ENCODE measurements at regions not wholly inside any gene's neighbourhood (a gene's known extent, or its start where the extent isn't known, plus 50 kb on each side); places are given as distances from the start of the nearest gene placed in this dataset.

GRCh38 chr10:2476218-2476811 is 591.0 kb upstream of the PFKP start:
- in situ Hi-C loops (cut with MboI; ENCODE audit: low sequenced_read_pairs) = no loop called here

DNA sequence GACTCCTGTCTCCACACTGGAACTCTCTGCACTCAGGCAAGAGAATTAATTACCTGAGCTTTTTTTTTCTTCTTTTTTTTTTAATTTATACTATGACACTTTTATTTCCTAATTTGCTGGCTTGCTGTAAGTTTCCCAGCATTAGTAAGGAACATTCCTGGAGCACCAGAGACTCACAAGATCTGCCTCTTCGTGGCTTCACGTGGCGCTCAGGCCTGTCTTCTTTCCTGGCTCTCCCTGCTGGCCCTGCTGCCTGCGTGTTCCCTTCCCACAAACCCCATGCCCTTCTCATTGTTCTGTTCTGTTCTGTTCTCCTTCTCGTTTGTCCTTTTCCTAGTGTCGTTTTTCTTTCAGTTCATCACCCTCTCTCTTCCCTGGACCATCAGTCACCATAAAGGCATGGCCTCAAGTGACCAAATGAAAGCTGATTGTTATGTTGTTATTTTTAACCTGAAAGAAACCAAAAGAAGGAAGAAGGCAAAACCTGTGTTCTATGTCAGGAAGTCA is 591.6 kb upstream of the PFKP start:
- in situ Hi-C loops (cut with MboI; ENCODE audit: low sequenced_read_pairs) = no loop called here

DNA sequence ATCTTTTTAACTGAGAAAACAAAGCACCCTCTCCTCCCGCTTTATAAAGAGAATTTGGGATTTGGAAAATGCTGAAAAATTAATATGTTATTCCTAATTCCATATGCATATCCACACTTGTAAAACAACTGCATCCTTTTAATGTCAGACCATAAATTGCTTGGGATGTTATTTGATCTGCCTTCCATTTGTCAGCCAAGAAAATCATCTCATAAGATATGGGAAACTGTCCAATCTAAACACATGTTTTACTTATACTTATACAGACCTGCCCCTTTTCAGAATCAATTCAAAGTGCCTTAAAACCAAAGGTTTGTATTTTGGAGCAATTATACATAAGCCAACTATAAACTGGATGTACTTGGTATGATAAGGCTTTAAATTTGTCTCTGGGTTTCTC is 595.5 kb upstream of the PFKP start:
- in situ Hi-C loops (cut with MboI; ENCODE audit: low sequenced_read_pairs) = no loop called here

- in situ Hi-C loops (cut with MboI; ENCODE audit: low sequenced_read_pairs) = no loop called here
Measured at GRCh38 chr10:2469802-2470201, 597.5 kb upstream of the PFKP start.

DNA sequence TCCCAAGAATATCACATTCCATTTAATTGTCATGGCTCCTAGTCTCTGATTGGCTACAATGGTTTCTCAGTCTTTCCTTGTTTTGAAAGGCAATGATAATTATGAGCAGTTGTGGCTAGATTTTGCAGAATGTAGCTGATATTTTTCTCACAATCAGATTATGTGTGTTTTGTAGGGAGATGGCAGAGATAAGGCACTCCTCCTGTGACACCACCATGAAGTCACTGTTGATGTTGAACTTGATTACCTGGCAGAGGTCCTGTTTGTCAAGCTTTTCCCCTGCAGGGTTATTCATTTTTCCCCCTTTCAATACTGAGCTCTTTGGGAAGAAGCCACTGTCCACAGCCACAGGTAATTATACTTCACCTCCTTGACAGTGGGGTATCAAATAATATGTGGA is 602.9 kb upstream of the PFKP start:
- in situ Hi-C loops (cut with MboI; ENCODE audit: low sequenced_read_pairs) = no loop called here

GRCh38 chr10:2463316-2463715 is 604.0 kb upstream of the PFKP start:
- in situ Hi-C loops (cut with MboI; ENCODE audit: low sequenced_read_pairs) = no loop called here

GRCh38 chr10:2462581-2462980 is 604.8 kb upstream of the PFKP start:
- in situ Hi-C loops (cut with MboI; ENCODE audit: low sequenced_read_pairs) = no loop called here

GRCh38 chr10:2460812-2461211 is 606.5 kb upstream of the PFKP start:
- in situ Hi-C loops (cut with MboI; ENCODE audit: low sequenced_read_pairs) = no loop called here

DNA sequence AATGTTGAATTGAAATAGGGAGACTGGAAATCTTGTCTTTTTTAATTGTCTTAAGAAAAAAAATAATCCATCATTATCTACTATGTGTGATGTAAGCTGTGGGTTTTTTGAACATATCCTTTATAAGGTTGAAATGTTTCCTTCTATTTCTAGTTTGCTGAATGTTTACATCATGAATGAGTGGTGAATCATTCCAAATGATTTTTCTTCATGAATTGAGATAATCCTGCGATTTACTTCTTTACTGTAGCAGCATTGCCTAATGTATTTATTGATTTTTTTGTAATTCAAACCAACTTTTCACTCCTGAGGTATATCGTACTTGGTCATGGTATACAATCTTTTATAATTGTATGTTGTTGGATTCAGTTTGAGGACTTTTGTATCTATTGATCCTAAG is 607.6 kb upstream of the PFKP start:
- in situ Hi-C loops (cut with MboI; ENCODE audit: low sequenced_read_pairs) = no loop called here

GRCh38 chr10:2456834-2457233 is 610.5 kb upstream of the PFKP start:
- in situ Hi-C loops (cut with MboI; ENCODE audit: low sequenced_read_pairs) = no loop called here

GRCh38 chr10:2445370-2445769 is 622.0 kb upstream of the PFKP start:
- in situ Hi-C loops (cut with MboI; ENCODE audit: low sequenced_read_pairs) = no loop called here

GRCh38 chr10:2439983-2440382 is 627.4 kb upstream of the PFKP start:
- in situ Hi-C loops (cut with MboI; ENCODE audit: low sequenced_read_pairs) = no loop called here

DNA sequence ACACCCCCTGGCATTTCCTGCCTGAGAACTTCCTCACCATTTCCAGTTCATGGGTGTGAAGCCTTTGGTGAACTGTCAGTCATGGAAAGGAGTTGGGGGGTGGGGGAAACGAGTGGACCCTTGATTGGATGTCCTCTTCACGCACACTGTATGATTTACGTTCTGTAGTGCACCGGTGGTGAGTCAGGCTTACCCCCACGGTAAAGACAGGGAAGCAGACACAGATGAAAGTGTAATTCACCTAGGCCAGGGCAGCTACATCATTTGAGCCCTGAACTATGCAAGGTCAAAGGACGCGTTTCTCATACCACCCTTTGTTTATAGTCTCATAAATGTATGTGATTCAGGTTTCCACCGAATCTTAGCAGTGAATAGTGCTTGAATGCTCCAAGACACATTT is 628.3 kb upstream of the PFKP start:
- in situ Hi-C loops (cut with MboI; ENCODE audit: low sequenced_read_pairs) = no loop called here

- in situ Hi-C loops (cut with MboI; ENCODE audit: low sequenced_read_pairs) = no loop called here
Measured at GRCh38 chr10:2438248-2438939, 629.0 kb upstream of the PFKP start.

- in situ Hi-C loops (cut with MboI; ENCODE audit: low sequenced_read_pairs) = no loop called here
Measured at GRCh38 chr10:2436933-2437332, 630.4 kb upstream of the PFKP start.

- in situ Hi-C loops (cut with MboI; ENCODE audit: low sequenced_read_pairs) = no loop called here
Measured at GRCh38 chr10:2431961-2432360, 635.4 kb upstream of the PFKP start.

DNA sequence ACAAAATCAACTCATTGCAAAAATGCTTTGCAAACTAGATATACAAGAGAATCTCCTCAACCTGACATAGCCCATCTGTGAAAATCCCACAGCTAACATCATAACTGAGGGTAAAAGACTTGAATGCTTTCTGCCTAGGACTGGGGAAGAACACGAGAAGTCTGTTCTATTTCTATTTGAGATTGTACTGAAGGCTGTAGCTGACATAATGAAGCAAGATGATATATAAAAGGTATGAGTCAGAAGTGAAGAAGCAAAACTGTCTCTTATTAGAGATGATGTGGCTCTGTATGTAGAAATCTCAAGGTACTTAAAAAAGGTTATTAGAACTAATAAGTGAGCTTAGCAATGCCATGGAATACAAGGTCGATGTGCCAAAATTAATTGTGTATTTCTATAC is 639.9 kb upstream of the PFKP start:
- in situ Hi-C loops (cut with MboI; ENCODE audit: low sequenced_read_pairs) = no loop called here

DNA sequence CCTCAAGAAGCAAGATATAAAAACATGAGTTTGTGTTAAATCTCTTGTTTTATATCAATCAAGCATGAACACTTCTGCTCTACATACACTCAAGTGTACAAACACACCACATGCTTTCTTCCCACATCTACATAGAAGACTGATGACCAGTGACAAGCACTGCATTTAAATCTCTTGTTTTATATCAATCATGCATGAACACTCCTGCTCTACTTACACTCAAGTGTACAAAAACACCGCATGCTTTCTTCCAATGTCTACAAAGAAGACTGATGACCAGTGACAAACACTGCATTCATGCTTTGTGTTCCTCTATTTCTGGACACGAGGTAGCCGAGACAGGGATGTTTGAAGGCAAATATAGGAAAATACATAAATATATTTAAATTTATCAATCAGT is 642.0 kb upstream of the PFKP start:
- in situ Hi-C loops (cut with MboI; ENCODE audit: low sequenced_read_pairs) = no loop called here

DNA sequence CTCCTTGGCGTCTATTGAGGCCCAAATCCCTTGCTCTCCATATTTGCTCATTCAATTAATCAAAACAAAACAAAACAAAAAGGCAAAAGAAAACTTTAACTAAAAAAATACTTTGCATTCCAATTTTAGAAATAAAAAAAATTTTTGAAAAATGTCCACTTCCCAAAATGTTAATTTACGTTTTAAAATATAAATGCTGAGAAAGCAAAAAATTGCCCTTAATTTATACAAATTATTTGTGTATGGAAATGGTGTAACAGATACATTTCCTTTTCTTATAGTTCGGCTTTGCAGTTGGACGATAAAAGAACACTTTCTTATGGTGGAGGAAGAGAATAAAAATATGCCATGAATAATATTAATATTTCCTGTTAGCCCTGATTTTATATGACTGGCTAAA is 652.8 kb upstream of the PFKP start:
- in situ Hi-C loops (cut with MboI; ENCODE audit: low sequenced_read_pairs) = no loop called here

DNA sequence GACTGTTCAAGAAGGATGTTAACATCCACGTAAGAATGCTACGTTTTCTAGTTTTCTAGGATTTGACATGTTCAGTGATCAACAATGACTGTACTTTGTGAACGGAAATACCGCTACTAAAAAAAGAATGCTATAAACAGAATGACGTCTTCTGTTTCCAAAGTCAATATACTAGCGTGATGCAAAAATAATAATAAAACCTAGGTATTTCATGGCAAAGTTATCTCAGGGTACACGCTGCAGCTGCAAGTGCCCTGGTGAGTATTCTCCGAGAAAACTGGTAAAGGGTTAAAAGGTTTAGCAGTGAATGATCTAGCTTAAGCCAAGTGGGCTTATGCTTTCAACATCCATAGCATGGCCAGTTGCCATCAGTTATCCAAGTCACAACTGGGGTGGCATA is 653.3 kb upstream of the PFKP start:
- in situ Hi-C loops (cut with MboI; ENCODE audit: low sequenced_read_pairs) = no loop called here

- in situ Hi-C loops (cut with MboI; ENCODE audit: low sequenced_read_pairs) = no loop called here
Measured at GRCh38 chr10:2410049-2410448, 657.3 kb upstream of the PFKP start.

- in situ Hi-C loops (cut with MboI; ENCODE audit: low sequenced_read_pairs) = no loop called here
Measured at GRCh38 chr10:2401459-2401858, 664.1 kb upstream of the ADARB2 start.

- in situ Hi-C loops (cut with MboI; ENCODE audit: low sequenced_read_pairs) = no loop called here
Measured at GRCh38 chr10:2399482-2399881, 662.2 kb upstream of the ADARB2 start.

All from HL-60/S4 (cell line).